ENCODE measurements at regions not wholly inside any gene's neighbourhood (a gene's known extent, or its start where the extent isn't known, plus 50 kb on each side); places are given as distances from the start of the nearest gene placed in this dataset.
A peak's percentile ranks its signal among the peaks of the same experiment; 100 is the strongest.

- TF ChIP-seq CUX1 (IDR thresholded peaks at IDR 0.05; ENCODE audit: insufficient replicate concordance, low read depth, low read length) (no peak), ZNF622 (IDR thresholded peaks at IDR 0.05) (no peak), IKZF1 (conservative IDR thresholded peaks at IDR 0.05) (no peak; the same call in 1 of the 2 replicates), SPI1 (IDR thresholded peaks at IDR 0.05; ENCODE audit: borderline replicate concordance, insufficient read depth, low read depth, low read length) (peak; percentile 41; the same call in 1 of the 2 replicates), CHD2 (IDR thresholded peaks at IDR 0.05; ENCODE audit: borderline replicate concordance, low read depth, low read length) (no peak), CBX3 (IDR thresholded peaks at IDR 0.05; ENCODE audit: borderline replicate concordance, low read depth) (no peak)
These were observed 893.5 kb upstream of the EDIL3 start (continued) for GRCh38 chr5:85278193-85278592.

- no peak overlapping the region for H3K9ac ChIP-seq (ENCODE audit: control insufficient read depth, insufficient read depth, low read length)
- ATAC-seq (no peak), DNase-seq (ENCODE audit: low read depth, low spot score) (no peak), FAIRE-seq (no peak)
- H3K36me3 ChIP-seq (ENCODE audit: control insufficient read depth in 2 of 2, insufficient read depth in 2 of 2, low read length in 1 of 2) = no peaks in the 10 kb centered on the region
- ChIA-PET SMC1A (ENCODE audit: uncharacterized antibody, unreplicated experiment) (no interaction called here), POLR2A (no interaction called here), RAD21 (ENCODE audit: unreplicated experiment) (no interaction called here), CTCF (no interaction called here)
- BruUV-seq (replicated peaks) = no TSS peak
- H3K4me2 ChIP-seq (ENCODE audit: control insufficient read depth, insufficient read depth) = no peak overlapping the region
- H2AFZ ChIP-seq (ENCODE audit: control insufficient read depth, low read depth, low read length) = no peak overlapping the region
- no peaks in the 10 kb centered on the region for H4K20me1 ChIP-seq (ENCODE audit: control insufficient read depth, insufficient read depth)
- in situ Hi-C loops (cut with MboI) (no loop called here), intact Hi-C loops (cut with micrococcal nuclease; ENCODE audit: unreplicated experiment) (no loop called here)
- H3K79me2 ChIP-seq (ENCODE audit: control insufficient read depth, insufficient read depth, low read length) = no peaks in the 10 kb centered on the region
- H3K27ac ChIP-seq (ENCODE audit: control insufficient read depth, insufficient read depth) = no peak overlapping the region
- no peaks in the 10 kb centered on the region for H3K4me1 ChIP-seq (ENCODE audit: control insufficient read depth, insufficient read depth, low read length)
- H3K9me3 ChIP-seq (replicated peaks; ENCODE audit: control insufficient read depth, insufficient read depth, low read length) = no peaks in the 10 kb centered on the region
- no peak overlapping the region for H3K4me3 ChIP-seq
- 0% methylated on average over 3 of the region's 3 CpGs for WGBS (ENCODE audit: insufficient coverage, insufficient replicate concordance, low lambda C conversion rate, missing lambda C conversion rate)
- H3K27me3 ChIP-seq (replicated peaks in 1 of 2; ENCODE audit: control insufficient read depth in 2 of 2, insufficient read depth in 2 of 2, low read length in 1 of 2) = no peaks in the 10 kb centered on the region
- TF ChIP-seq NR2C1 (IDR thresholded peaks at IDR 0.05) = no peak
- no peak for TF ChIP-seq RAD21 (IDR thresholded peaks at IDR 0.05; ENCODE audit: insufficient read depth, low read depth, low read length)
- no peak for TF ChIP-seq REST (IDR thresholded peaks at IDR 0.05; ENCODE audit: low read depth, low read length)
- no peak for TF ChIP-seq SKIL (IDR thresholded peaks at IDR 0.05; ENCODE audit: low read depth, poor library complexity, severe bottlenecking)
- no peak for TF ChIP-seq MEF2A (IDR thresholded peaks at IDR 0.05; ENCODE audit: insufficient read depth, low read depth, low read length)
- no peak for TF ChIP-seq IKZF1 (conservative IDR thresholded peaks at IDR 0.05)
- TF ChIP-seq TARDBP (IDR thresholded peaks at IDR 0.05; ENCODE audit: borderline replicate concordance) = no peak
- TF ChIP-seq NFYA (IDR thresholded peaks at IDR 0.05; ENCODE audit: borderline replicate concordance, low read depth, low read length) = no peak
These were observed 904.2 kb upstream of the EDIL3 start for GRCh38 chr5:85288914-85289313.
